ENCODE measurements at regions not wholly inside any gene's neighbourhood (a gene's known extent, or its start where the extent isn't known, plus 50 kb on each side); places are given as distances from the start of the nearest gene placed in this dataset.

DNA sequence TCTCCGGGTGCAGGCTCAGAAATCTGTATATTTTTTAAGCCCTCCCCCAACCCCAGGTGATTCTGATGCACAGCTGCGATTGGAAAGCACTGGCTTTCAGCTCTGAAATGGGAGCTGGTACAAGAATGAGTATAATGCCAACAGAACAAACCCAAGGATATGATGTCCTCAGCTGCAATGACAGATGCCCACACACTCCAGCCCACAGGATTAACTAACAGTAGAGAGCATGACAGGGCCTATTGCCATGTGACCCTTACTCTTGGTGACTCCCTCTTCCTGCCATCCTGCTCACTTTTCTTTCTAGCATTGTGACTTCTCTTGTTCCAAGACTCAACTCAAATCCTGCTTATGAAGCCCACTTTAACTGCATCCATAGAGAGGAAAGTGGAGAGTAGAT, 174.5 kb downstream of the FGF18 start:
- DNase-seq (ENCODE audit: low read depth), result no peak
- TF ChIP-seq, protein P1, sequence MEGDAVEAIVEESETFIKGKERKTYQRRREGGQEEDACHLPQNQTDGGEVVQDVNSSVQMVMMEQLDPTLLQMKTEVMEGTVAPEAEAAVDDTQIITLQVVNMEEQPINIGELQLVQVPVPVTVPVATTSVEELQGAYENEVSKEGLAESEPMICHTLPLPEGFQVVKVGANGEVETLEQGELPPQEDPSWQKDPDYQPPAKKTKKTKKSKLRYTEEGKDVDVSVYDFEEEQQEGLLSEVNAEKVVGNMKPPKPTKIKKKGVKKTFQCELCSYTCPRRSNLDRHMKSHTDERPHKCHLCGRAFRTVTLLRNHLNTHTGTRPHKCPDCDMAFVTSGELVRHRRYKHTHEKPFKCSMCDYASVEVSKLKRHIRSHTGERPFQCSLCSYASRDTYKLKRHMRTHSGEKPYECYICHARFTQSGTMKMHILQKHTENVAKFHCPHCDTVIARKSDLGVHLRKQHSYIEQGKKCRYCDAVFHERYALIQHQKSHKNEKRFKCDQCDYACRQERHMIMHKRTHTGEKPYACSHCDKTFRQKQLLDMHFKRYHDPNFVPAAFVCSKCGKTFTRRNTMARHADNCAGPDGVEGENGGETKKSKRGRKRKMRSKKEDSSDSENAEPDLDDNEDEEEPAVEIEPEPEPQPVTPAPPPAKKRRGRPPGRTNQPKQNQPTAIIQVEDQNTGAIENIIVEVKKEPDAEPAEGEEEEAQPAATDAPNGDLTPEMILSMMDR (IDR thresholded peaks at IDR 0.05; ENCODE audit: insufficient read depth, low read depth, low read length), result no peak
- H3K4me3 ChIP-seq (ENCODE audit: low read depth, low read length), result no peak overlapping the region

DNA sequence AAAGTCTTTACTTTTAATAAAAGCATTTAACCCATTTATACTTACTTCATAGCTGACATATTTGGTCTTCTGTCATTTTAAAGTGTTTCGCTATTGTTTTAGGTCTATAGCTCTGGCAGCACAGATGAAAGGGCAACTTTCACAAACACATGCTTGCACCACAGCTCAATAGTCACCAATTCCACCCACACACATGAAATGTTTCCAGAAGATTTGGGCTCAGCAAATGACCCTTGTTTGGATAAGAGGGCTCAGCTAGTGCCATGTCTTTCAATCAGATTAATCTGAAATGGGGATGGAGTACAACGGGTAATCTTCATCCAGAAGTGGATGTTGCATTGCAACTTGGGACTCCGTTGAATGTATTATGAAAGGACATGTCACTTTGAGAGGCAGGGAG, 176.0 kb downstream of the FGF18 start:
- DNase-seq (ENCODE audit: low read depth), result no peak

DNA sequence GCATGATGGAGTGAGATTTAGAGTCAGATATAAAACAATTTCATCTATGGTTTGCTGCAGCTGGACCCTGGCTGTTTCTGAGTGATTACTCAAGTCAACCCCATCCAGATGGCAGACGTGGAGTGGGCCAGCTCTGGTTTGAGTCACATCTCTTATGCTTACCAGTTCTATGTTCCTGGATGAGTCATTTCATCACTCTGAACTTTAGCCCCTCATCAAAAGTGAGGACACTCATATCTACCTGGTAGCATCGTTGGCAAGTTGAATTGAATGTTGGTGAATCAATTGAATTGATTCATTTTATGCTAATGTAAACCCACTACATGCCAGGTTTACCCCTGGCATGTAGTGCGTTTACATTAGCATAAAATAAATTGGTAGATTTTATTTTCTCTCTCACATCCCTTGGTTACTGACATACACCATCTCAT, 176.4 kb downstream of the FGF18 start:
- H3K4me3 ChIP-seq (ENCODE audit: low read depth, low read length), result no peak overlapping the region
- peak; percentile 18 for DNase-seq (ENCODE audit: low read depth)
- TF ChIP-seq, protein P1 (IDR thresholded peaks at IDR 0.05; ENCODE audit: insufficient read depth, low read depth, low read length), result no peak

More for the DNA sequence above, 176.0 kb downstream of the FGF18 start:
- TF ChIP-seq, protein P1 (IDR thresholded peaks at IDR 0.05; ENCODE audit: insufficient read depth, low read depth, low read length), result no peak
- H3K4me3 ChIP-seq (ENCODE audit: low read depth, low read length), result no peak overlapping the region

DNA sequence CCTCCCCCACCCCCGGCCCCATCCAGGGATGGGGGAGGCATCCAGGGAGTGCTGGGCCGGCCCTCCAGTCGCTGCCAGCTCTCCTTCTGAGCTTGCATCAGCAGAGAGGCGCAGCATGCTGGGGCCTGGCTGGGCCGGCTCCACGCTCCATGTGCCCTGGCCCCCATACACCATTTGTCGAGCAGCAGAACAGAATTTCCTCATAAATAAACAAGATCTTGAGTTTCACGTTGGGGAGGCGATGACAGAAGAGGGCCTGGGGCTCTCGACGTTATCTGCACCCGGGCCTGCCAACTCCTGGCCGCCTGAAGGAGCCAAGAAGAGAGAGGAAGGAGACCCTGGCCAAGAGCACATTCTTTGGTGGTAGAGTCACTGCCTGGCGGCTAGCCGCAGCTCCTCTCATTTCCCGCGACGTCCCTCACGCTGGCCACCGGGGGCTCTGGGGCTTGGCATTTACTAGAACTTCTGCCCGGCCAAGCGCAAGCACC, 177.0 kb downstream of the FGF18 start:
- DNase-seq (ENCODE audit: low read depth), result peak; percentile 40
- no peak overlapping the region for H3K4me3 ChIP-seq (ENCODE audit: low read depth, low read length)
- TF ChIP-seq, protein P1 (IDR thresholded peaks at IDR 0.05; ENCODE audit: insufficient read depth, low read depth, low read length), result no peak

DNA sequence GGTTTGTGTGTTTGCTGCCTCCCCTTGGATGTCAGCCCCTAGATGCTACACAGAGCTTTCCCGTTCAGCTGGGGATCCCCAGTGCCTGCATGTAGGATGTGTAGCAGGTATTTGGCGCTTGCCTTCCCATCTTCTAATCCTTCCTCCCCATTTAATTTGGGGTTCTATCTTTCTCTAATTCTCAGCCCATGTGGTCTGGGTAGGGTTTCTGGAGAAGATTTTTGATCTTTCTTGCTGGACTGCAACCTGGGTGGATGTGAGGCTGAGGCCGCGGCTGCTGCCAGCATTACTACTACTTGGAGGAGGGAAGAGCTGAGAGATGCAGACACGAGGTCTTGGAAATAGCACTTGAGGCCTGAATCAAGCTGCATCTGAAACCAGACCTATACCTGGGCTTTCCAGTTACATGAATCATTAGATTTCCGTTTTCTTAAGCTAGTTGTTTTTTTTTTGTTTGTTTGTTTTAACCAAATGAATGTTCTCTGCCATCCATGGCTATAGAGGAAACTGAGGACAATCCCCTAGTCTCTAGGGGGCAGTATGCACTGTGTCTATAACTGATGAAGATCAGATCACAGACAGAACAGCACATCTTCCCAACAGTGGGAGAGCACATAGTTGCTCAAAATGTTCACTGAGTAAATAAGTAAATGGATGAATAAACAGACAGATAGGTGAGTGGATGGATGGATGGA, 178.6 kb downstream of the FGF18 start:
- TF ChIP-seq, protein P1 (IDR thresholded peaks at IDR 0.05; ENCODE audit: insufficient read depth, low read depth, low read length), result no peak
- H3K4me3 ChIP-seq (ENCODE audit: low read depth, low read length), result no peak overlapping the region
- DNase-seq (ENCODE audit: low read depth), result no peak

DNA sequence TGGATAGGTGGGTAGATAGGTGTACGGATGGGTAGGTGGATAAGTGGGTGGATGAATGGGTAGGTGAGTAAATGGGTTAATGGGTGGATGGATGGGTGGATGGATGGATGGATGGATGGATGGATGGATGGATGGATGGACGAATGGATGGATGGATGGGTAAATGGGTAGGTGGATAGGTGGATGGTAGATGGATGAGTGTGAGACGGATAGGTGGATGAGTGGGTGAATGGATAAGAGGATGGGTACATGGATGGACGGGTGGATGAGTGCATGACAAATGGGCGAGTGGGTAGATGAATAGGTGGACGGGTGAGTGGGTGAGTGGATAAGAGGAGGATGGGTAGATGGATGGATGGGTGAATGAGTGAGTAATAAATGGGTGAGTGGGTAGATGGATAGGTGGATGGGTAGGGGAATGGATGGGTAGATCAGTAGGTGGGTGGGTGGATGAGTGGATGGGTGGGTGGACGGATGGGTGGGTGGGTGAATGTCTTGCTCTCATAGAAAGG, 179.2 kb downstream of the FGF18 start:
- DNase-seq (ENCODE audit: low read depth), result no peak
- H3K4me3 ChIP-seq (ENCODE audit: low read depth, low read length), result no peak overlapping the region
- TF ChIP-seq, protein P1 (IDR thresholded peaks at IDR 0.05; ENCODE audit: insufficient read depth, low read depth, low read length), result no peak
